RWPE2 (cell line): ENCODE measurements at regions not wholly inside any gene's neighbourhood (a gene's known extent, or its start where the extent isn't known, plus 50 kb on each side); places are given as distances from the start of the nearest gene placed in this dataset.
A peak's percentile ranks its signal among the peaks of the same experiment; 100 is the strongest.

Experiments used
- ATAC-seq: fragments of 200-7000 bp; cut with Tn5 transposase; 3 replicates; pipeline ENCODE4 v1.9.1; 2021; ENCODE audit warnings: low read depth
- DNase-seq: peaks from one replicate; pipeline ENCODE4 v3.0.0-alpha.2; 2020; ENCODE audit warnings: low spot score
- H3K27ac ChIP-seq: fragments of 450-650 bp; 2 replicates; pipeline ENCODE4 v1.5.1; 2017; ENCODE audit warnings: mild to moderate bottlenecking; ENCODE audit not compliant: poor library complexity, severe bottlenecking
- H3K27me3 ChIP-seq: fragments of 250-450 bp; sonication (Bioruptor Pico); 2 replicates; pipeline ENCODE4 v1.5.1; 2021; ENCODE audit warnings: mild to moderate bottlenecking, moderate library complexity; ENCODE audit not compliant: insufficient read depth, poor library complexity, severe bottlenecking
- H3K36me3 ChIP-seq: fragments of 250-450 bp; sonication (Bioruptor Pico); 2 replicates; pipeline ENCODE4 v1.5.1; 2020; ENCODE audit warnings: low read depth, mild to moderate bottlenecking, moderate library complexity
- H3K4me1 ChIP-seq: fragments of 250-450 bp; sonication (Bioruptor Pico); 2 replicates; pipeline ENCODE4 v1.5.1; 2021; ENCODE audit warnings: mild to moderate bottlenecking, moderate library complexity; ENCODE audit not compliant: insufficient read depth, poor library complexity, severe bottlenecking
- H3K4me3 ChIP-seq: fragments of 250-450 bp; sonication (Bioruptor Pico); 2 replicates; pipeline ENCODE4 v1.5.1; 2021; ENCODE audit warnings: mild to moderate bottlenecking, moderate library complexity; ENCODE audit not compliant: severe bottlenecking
- H3K9me3 ChIP-seq: fragments of 250-450 bp; sonication (Bioruptor Pico); 2 replicates; pipeline ENCODE4 v1.5.1; 2021; ENCODE audit warnings: mild to moderate bottlenecking, moderate library complexity; ENCODE audit not compliant: severe bottlenecking
- CTCF ChIP-seq: fragments of 450-650 bp; IDR thresholded peaks from one replicate; pipeline ENCODE4 v1.5.1; 2017; ENCODE audit warnings: mild to moderate bottlenecking, moderate library complexity; ENCODE audit not compliant: poor library complexity, severe bottlenecking

GRCh38 chr3:177725165-177725564 lies 527.9 kb upstream of the TBL1XR1 start:
- Histone ChIP-seq H3K27ac (no peak overlapping the region), H3K4me3 (no peak overlapping the region), H3K4me1 (no peaks in the 10 kb centered on the region), H3K36me3 (no peaks in the 10 kb centered on the region), H3K27me3 (no peaks in the 10 kb centered on the region), H3K9me3 (no peaks in the 10 kb centered on the region)
- DNase-seq, result no peak
- no peak for TF ChIP-seq CTCF
- ATAC-seq, result no peak

GRCh38 chr3:177726807-177727206 lies 529.5 kb upstream of the TBL1XR1 start:
- no peak for ATAC-seq
- Histone ChIP-seq H3K27me3 (no peaks in the 10 kb centered on the region), H3K4me1 (no peaks in the 10 kb centered on the region), H3K9me3 (no peaks in the 10 kb centered on the region), H3K27ac (no peak overlapping the region), H3K4me3 (no peak overlapping the region), H3K36me3 (no peaks in the 10 kb centered on the region)
- DNase-seq, result no peak
- no peak for TF ChIP-seq CTCF

DNA sequence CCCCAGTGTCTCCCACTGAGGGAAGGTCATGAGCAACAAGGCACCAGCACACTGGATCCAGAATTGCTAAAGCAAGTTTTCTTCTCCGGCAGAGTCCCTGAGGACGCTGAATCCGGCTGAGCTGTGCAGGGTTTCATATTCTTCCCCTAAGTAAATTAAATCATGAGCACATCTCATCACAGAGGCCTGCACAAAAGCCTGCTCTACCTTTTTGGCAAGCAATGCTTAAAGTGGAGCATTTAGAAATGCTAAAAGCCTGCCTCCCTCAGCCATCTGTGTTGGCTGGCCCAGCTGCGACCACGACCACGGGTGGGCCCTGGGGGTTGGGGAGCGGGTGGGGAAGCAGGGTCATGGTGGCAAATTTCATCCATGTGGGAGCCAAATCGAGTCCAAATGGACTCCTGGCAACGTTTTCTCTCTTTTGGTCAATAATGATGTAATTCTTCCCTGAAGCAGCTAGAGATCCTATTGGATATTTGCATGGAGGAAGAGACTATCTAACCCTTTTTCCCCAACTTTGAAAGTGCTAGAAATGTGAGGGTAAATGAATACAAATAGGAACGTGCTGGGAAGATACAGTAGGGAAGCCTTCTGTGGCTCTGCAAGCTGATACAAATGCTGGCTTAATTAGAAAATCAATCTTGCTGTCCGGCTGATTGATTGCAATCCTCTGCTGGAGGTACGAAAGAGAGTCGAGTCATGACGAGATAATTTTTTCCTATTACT lies 532.8 kb upstream of the TBL1XR1 start:
- no peak for DNase-seq
- no peak for TF ChIP-seq CTCF
- Histone ChIP-seq H3K36me3 (no peaks in the 10 kb centered on the region), H3K4me1 (no peaks in the 10 kb centered on the region), H3K27me3 (no peaks in the 10 kb centered on the region), H3K4me3 (no peak overlapping the region), H3K27ac (no peak overlapping the region), H3K9me3 (no peaks in the 10 kb centered on the region)
- no peak for ATAC-seq

DNA sequence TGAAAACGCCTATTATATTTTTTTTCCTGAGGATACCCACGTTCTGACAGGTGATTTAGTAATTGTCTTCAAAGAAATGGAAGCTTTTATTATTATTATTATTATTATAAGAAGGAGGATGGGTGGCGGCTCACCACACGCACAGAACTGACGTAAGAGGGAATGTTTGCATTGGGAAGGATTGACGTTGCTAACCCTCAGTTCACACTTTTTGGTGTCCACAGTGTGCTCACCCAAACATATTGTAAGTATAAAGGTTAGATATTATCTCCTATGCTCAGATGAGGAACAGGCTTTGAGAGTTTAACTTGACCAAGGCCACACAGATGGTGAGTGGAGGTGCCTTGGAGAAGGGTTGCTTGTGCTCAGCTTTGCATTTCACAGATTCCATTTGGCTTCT lies 533.5 kb upstream of the TBL1XR1 start:
- no peak for TF ChIP-seq CTCF

GRCh38 chr3:177731644-177732268 lies 534.5 kb upstream of the TBL1XR1 start:
- no peaks in the 10 kb centered on the region for H3K4me1 ChIP-seq
- no peaks in the 10 kb centered on the region for H3K36me3 ChIP-seq
- H3K27ac ChIP-seq, result no peak overlapping the region
- TF ChIP-seq CTCF, result no peak
- H3K27me3 ChIP-seq, result no peaks in the 10 kb centered on the region
- H3K9me3 ChIP-seq, result no peaks in the 10 kb centered on the region
- no peak overlapping the region for H3K4me3 ChIP-seq
- ATAC-seq (peak; percentile 81), DNase-seq (no peak)

More for the DNA sequence above, 533.5 kb upstream of the TBL1XR1 start:
- Histone ChIP-seq H3K27me3 (no peaks in the 10 kb centered on the region), H3K4me1 (no peaks in the 10 kb centered on the region), H3K27ac (no peak overlapping the region), H3K36me3 (no peaks in the 10 kb centered on the region), H3K9me3 (no peaks in the 10 kb centered on the region), H3K4me3 (no peak overlapping the region)
- DNase-seq (no peak), ATAC-seq (no peak)
